ENCODE measurements at regions not wholly inside any gene's neighbourhood (a gene's known extent, or its start where the extent isn't known, plus 50 kb on each side); places are given as distances from the start of the nearest gene placed in this dataset.

DNA sequence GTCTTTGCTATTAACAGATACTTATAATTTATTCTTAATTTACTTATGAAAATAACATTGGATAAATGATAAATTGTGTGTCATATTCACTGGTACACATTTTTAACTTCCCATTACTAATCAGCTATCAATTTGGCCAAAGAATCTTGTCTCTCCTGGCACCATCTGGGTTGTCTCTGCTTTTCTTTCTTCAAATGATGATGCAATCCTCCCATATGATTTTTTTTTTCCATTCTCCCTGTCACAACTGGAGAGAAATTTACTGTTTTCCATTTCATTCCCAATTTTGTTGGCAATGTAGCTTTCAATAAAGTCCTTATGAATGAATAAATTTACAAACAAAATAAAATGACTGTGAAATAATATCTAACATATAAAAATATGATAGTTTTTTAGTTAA, 743.7 kb upstream of the EPHA6 start:
- Mint-ChIP-seq H3K4me1 (ENCODE audit: low read depth) (peaks cover 21% of the 10 kb centered on the region), H3K27me3 (ENCODE audit: low read depth) (no peaks in the 10 kb centered on the region), H3K9me3 (ENCODE audit: low read depth) (no peaks in the 10 kb centered on the region), H3K36me3 (ENCODE audit: low read depth) (no peaks in the 10 kb centered on the region), H3K27ac (ENCODE audit: unreplicated experiment) (no peak overlapping the region), H3K4me3 (ENCODE audit: unreplicated experiment) (no peak overlapping the region)
- no peak for DNase-seq (ENCODE audit: low spot score)
- TF ChIP-seq, protein P1, sequence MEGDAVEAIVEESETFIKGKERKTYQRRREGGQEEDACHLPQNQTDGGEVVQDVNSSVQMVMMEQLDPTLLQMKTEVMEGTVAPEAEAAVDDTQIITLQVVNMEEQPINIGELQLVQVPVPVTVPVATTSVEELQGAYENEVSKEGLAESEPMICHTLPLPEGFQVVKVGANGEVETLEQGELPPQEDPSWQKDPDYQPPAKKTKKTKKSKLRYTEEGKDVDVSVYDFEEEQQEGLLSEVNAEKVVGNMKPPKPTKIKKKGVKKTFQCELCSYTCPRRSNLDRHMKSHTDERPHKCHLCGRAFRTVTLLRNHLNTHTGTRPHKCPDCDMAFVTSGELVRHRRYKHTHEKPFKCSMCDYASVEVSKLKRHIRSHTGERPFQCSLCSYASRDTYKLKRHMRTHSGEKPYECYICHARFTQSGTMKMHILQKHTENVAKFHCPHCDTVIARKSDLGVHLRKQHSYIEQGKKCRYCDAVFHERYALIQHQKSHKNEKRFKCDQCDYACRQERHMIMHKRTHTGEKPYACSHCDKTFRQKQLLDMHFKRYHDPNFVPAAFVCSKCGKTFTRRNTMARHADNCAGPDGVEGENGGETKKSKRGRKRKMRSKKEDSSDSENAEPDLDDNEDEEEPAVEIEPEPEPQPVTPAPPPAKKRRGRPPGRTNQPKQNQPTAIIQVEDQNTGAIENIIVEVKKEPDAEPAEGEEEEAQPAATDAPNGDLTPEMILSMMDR (IDR thresholded peaks at IDR 0.05): no peak

DNA sequence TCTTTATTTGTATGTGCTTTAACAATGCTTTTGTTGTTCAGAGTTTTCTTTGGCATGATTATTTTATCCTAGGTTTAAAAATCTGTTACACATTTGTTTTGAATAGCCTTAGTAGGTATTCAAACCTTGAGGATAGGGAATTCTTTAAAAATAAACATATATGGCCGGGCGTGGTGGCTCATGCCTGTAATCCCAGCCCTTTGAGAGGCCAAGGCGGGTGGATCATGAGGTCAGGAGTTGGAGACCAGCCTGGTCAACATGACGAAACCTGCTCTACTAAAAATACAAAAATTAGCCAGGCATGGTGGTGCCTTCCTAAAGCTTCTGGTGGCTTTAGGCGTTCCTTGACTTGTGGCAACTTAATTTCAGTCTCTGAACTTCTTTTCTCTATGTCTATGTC, 743.3 kb upstream of the EPHA6 start:
- H3K9me3 Mint-ChIP-seq (ENCODE audit: low read depth): no peaks in the 10 kb centered on the region
- TF ChIP-seq, protein P1 (IDR thresholded peaks at IDR 0.05): no peak
- peaks cover 21% of the 10 kb centered on the region for H3K4me1 Mint-ChIP-seq (ENCODE audit: low read depth)
- H3K27ac Mint-ChIP-seq (ENCODE audit: unreplicated experiment): no peak overlapping the region
- no peaks in the 10 kb centered on the region for H3K36me3 Mint-ChIP-seq (ENCODE audit: low read depth)
- no peak for DNase-seq (ENCODE audit: low spot score)
- H3K27me3 Mint-ChIP-seq (ENCODE audit: low read depth): no peaks in the 10 kb centered on the region
- no peak overlapping the region for H3K4me3 Mint-ChIP-seq (ENCODE audit: unreplicated experiment)

DNA sequence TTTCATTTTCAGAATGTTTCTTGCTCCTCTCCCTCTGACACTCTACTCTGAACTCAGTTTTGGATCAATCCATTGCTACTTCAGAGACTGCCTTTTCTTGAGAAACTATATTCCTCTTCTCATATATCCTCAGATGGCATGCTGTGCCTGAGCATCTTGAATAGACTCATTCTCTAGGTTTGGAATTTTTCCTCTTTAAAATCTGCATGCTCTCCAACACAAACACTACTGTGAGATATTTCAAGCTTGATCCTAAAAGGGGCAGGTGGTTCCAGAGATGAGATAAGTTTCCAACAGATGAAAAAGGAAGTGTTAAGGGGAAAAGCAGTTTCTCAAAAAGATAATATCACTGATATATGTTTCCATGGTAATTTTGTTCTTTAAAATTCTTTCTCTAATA, 742.2 kb upstream of the EPHA6 start:
- no peaks in the 10 kb centered on the region for H3K36me3 Mint-ChIP-seq (ENCODE audit: low read depth)
- peaks cover 21% of the 10 kb centered on the region for H3K4me1 Mint-ChIP-seq (ENCODE audit: low read depth)
- TF ChIP-seq, protein P1 (IDR thresholded peaks at IDR 0.05): no peak
- no peaks in the 10 kb centered on the region for H3K27me3 Mint-ChIP-seq (ENCODE audit: low read depth)
- DNase-seq (ENCODE audit: low spot score): no peak
- no peaks in the 10 kb centered on the region for H3K9me3 Mint-ChIP-seq (ENCODE audit: low read depth)
- no peak overlapping the region for H3K4me3 Mint-ChIP-seq (ENCODE audit: unreplicated experiment)
- no peak overlapping the region for H3K27ac Mint-ChIP-seq (ENCODE audit: unreplicated experiment)

DNA sequence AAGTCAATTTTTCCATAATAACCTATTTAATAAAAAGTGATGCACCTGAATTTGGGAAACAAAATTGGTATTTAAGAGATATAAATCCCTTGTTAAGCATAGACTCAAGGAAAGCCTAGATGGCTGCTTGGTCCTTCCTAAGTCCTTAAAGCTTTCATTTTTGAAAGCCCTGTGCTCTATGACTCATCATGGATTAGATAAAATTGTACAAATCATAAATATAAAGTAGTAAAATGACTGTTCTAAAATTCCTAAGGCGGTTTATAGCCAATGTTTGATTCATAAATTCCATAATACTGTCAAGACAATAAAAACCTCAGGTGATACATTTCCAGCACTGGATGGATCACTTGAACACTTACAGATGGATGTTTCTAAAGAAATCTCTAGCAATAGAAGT, 730.8 kb upstream of the EPHA6 start:
- no peaks in the 10 kb centered on the region for H3K27me3 Mint-ChIP-seq (ENCODE audit: low read depth)
- DNase-seq (ENCODE audit: low spot score): no peak
- H3K4me1 Mint-ChIP-seq (ENCODE audit: low read depth): no peaks in the 10 kb centered on the region
- H3K4me3 Mint-ChIP-seq (ENCODE audit: unreplicated experiment): no peak overlapping the region
- TF ChIP-seq, protein P1 (IDR thresholded peaks at IDR 0.05): no peak
- H3K9me3 Mint-ChIP-seq (ENCODE audit: low read depth): no peaks in the 10 kb centered on the region
- H3K36me3 Mint-ChIP-seq (ENCODE audit: low read depth): no peaks in the 10 kb centered on the region
- H3K27ac Mint-ChIP-seq (ENCODE audit: unreplicated experiment): no peak overlapping the region

DNA sequence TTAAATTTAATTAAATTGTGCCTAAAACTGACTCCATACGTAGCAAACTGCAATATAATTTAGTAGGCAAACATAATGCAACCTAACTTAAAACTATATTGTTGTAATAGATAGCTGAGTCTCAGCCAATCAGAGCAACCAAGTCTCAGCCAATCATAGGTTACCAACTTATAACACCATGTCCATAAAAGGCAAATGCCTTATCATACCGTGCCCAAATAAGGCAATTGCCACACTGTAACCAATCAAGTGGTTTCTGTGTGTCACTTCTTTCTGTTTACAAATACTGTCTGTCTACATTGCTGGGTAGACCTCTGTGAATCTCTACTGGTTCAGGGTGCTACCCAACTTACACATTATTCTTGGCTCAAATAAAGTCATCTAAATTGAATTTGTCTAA, 728.4 kb upstream of the EPHA6 start:
- Mint-ChIP-seq H3K4me1 (ENCODE audit: low read depth) (no peaks in the 10 kb centered on the region), H3K27me3 (ENCODE audit: low read depth) (no peaks in the 10 kb centered on the region), H3K4me3 (ENCODE audit: unreplicated experiment) (no peak overlapping the region), H3K36me3 (ENCODE audit: low read depth) (no peaks in the 10 kb centered on the region), H3K9me3 (ENCODE audit: low read depth) (no peaks in the 10 kb centered on the region), H3K27ac (ENCODE audit: unreplicated experiment) (no peak overlapping the region)
- no peak for DNase-seq (ENCODE audit: low spot score)
- TF ChIP-seq, protein P1 (IDR thresholded peaks at IDR 0.05): no peak

All from chondrocyte (in vitro differentiated cells).